HFFc6 (cell line): ENCODE measurements at regions not wholly inside any gene's neighbourhood (a gene's known extent, or its start where the extent isn't known, plus 50 kb on each side); places are given as distances from the start of the nearest gene placed in this dataset.

ENCODE experiments used
- DNase-seq: peaks from one replicate; pipeline ENCODE4 v3.0.0-alpha.2; 2018
- H3K27ac Mint-ChIP-seq: 2 replicates; pipeline ENCODE4 v1.8.0; 2020; ENCODE audit warnings: mild to moderate bottlenecking, mixed read lengths
- H3K27me3 Mint-ChIP-seq: 2 replicates; pipeline ENCODE4 v1.8.0; 2021; ENCODE audit warnings: mild to moderate bottlenecking, moderate library complexity, mixed read lengths; ENCODE audit not compliant: insufficient read depth
- H3K36me3 Mint-ChIP-seq: 2 replicates; pipeline ENCODE4 v1.8.0; 2021; ENCODE audit warnings: low read depth, mixed read lengths
- H3K4me1 Mint-ChIP-seq: 2 replicates; pipeline ENCODE4 v1.8.0; 2020; ENCODE audit warnings: low read depth, mixed read lengths
- H3K4me3 Mint-ChIP-seq: 2 replicates; pipeline ENCODE4 v1.8.0; 2020; ENCODE audit warnings: mild to moderate bottlenecking, moderate library complexity, mixed read lengths
- H3K9me3 Mint-ChIP-seq: 2 replicates; pipeline ENCODE4 v1.8.0; 2020; ENCODE audit warnings: mild to moderate bottlenecking, mixed read lengths
- TF ChIP-seq, protein P1 (sequence below): fragments of 200-600 bp; sonication (generic); IDR thresholded peaks from 2 replicates; pipeline ENCODE4 v1.5.0; 2021; ENCODE audit warnings: antibody characterized with exemption, mild to moderate bottlenecking

DNA sequence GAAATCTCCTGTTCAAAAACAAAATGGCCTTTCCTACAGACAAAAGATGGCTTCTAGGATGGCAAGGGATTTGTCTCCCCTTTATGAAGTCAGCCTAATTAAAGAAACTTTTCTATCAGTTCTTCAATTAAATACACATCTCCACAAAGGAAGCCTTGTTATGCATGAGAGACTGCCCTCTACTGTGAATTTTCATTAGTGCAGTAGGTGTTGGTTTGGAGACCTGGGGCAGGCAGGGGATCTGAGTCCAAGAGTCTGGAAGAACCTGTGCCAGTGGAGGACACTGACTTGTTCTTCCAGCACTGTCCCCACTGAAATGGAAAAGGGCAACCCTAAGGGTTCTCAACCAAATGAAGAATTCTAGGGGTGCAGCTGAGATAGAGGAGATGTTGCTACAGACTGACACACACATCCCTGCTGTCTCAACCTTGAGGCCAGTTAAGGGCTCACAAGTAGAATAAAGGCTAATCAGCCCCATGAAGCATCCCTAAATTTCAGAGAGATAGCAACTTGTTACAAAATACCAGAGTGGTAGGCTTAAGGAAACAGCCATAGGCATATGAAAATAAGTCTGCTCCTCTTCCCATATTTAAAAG, 174.0 kb upstream of the PRICKLE2 start:
- TF ChIP-seq, protein P1, sequence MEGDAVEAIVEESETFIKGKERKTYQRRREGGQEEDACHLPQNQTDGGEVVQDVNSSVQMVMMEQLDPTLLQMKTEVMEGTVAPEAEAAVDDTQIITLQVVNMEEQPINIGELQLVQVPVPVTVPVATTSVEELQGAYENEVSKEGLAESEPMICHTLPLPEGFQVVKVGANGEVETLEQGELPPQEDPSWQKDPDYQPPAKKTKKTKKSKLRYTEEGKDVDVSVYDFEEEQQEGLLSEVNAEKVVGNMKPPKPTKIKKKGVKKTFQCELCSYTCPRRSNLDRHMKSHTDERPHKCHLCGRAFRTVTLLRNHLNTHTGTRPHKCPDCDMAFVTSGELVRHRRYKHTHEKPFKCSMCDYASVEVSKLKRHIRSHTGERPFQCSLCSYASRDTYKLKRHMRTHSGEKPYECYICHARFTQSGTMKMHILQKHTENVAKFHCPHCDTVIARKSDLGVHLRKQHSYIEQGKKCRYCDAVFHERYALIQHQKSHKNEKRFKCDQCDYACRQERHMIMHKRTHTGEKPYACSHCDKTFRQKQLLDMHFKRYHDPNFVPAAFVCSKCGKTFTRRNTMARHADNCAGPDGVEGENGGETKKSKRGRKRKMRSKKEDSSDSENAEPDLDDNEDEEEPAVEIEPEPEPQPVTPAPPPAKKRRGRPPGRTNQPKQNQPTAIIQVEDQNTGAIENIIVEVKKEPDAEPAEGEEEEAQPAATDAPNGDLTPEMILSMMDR = peak; percentile 92
- no peaks in the 10 kb centered on the region for H3K9me3 Mint-ChIP-seq
- H3K27me3 Mint-ChIP-seq = no peaks in the 10 kb centered on the region
- no peak overlapping the region for H3K4me3 Mint-ChIP-seq
- H3K4me1 Mint-ChIP-seq = peaks cover 35% of the 10 kb centered on the region
- H3K36me3 Mint-ChIP-seq = no peaks in the 10 kb centered on the region
- no peak overlapping the region; the same call in 1 of the 2 replicates for H3K27ac Mint-ChIP-seq
- peak; percentile 73 for DNase-seq

DNA sequence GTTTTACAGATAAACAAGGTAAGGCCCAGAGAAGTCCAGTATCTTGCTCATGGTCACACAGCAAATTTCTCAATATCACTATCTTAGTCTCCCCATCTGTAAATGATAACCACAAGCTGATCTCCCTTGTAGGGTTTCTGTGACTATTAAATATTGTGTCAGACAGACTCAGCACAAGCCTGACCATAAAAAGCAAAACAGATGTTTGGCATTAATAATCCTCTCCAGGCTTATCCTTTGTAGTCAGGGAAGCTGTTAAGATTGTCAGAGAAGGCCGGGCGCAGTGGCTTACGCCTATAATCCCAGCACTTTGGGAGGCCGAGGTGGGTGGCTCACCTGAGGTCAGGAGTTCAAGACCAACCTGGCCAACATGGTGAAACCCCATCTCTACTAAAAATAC, 173.2 kb upstream of the PRICKLE2 start:
- DNase-seq = peak; percentile 66
- Mint-ChIP-seq H3K9me3 (no peaks in the 10 kb centered on the region), H3K36me3 (no peaks in the 10 kb centered on the region), H3K4me1 (peaks cover 35% of the 10 kb centered on the region), H3K4me3 (no peak overlapping the region), H3K27ac (peak overlapping the region; percentile 31; the same call in 1 of the 2 replicates), H3K27me3 (no peaks in the 10 kb centered on the region)
- TF ChIP-seq, protein P1 = no peak

DNA sequence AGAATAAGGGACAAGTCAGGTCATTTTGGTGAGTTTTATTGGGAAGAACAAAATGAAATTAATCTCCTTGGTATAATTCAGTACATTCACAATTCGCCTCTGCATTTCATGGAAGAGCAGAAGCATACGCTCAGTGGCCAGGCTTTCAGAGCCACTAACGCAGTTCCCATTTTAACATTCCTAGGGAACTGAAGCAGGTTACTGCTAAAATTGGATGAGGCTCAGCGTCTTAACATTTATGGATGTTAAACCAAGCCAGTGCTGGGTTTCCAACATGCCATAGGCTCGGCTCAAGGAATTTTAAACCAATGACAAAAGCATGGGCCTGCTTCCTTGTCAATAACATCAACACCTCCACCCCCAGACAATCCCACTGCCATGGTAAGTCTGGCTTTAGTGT, 172.7 kb upstream of the PRICKLE2 start:
- Mint-ChIP-seq H3K36me3 (no peaks in the 10 kb centered on the region), H3K9me3 (no peaks in the 10 kb centered on the region), H3K27ac (no peak overlapping the region), H3K4me1 (peaks cover 35% of the 10 kb centered on the region), H3K4me3 (no peak overlapping the region), H3K27me3 (no peaks in the 10 kb centered on the region)
- no peak for DNase-seq
- TF ChIP-seq, protein P1 = no peak

DNA sequence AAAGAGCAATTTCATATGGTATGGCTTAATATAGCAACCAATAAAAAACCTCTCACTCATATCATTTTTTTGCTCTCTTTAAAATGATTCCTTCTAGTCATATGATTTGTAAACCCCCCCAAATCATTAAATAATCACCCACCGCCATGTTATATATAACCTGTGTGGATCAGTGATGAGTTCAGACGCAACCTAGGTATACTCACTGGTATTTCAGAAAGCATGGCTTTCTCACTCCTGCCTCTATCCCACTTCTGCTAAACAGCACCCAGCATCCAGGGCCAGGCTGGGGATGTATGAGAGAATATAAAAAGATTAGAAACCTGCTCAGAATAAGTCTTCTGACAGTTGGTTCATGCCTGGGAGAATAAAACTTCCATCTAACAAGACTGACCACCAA, 172.3 kb upstream of the PRICKLE2 start:
- H3K27ac Mint-ChIP-seq = no peak overlapping the region
- no peaks in the 10 kb centered on the region for H3K36me3 Mint-ChIP-seq
- no peak for DNase-seq
- H3K4me1 Mint-ChIP-seq = peaks cover 35% of the 10 kb centered on the region
- TF ChIP-seq, protein P1 = no peak
- H3K9me3 Mint-ChIP-seq = no peaks in the 10 kb centered on the region
- no peaks in the 10 kb centered on the region for H3K27me3 Mint-ChIP-seq
- no peak overlapping the region for H3K4me3 Mint-ChIP-seq

DNA sequence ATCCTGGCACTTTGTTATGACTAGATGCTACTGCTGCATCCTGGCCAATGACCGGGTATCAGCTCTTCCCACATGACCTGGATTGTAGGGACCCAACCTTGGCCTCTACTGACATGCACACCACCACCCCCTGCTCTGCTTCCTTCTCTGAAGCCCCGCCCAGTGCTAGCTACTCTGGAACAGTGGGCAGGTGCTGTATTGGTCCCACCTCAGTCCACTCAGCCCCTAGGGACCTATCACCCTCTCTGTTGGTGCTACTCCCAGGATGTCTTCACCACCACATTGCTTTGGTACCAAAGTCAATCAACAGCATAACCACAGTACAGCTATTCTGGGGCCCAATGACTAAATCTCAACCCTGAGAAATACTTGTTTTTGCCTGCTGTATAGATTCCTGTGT, 170.2 kb upstream of the PRICKLE2 start:
- no peak for DNase-seq
- H3K36me3 Mint-ChIP-seq = no peaks in the 10 kb centered on the region
- H3K9me3 Mint-ChIP-seq = no peaks in the 10 kb centered on the region

More for the DNA sequence above, 170.2 kb upstream of the PRICKLE2 start:
- Mint-ChIP-seq H3K27me3 (no peaks in the 10 kb centered on the region), H3K4me1 (peaks cover 43% of the 10 kb centered on the region), H3K4me3 (no peak overlapping the region), H3K27ac (no peak overlapping the region)
- TF ChIP-seq, protein P1 = no peak
